ENCODE measurements at regions not wholly inside any gene's neighbourhood (a gene's known extent, or its start where the extent isn't known, plus 50 kb on each side); places are given as distances from the start of the nearest gene placed in this dataset.

DNA sequence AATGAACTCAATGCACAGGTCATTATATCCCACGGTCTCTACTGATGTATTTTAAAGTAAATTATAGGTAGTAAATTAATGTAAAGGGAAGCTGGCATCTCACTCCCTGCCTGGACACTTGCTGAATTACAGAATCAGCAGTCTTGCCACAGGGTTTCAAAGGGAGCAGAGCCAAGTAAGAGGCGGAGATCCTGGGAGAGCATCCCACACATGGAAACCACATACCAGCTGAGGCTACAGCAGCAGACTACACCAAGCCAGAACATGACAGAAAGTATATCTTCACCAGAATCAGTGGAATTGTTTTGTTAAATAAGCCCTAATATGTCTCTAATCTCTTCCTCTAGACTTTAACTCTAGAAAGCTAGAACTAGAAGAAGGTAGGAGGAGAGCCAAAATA is 1689.2 kb upstream of the WWC1 start:
- Histone ChIP-seq H3K4me3 (ENCODE audit: low read depth, low read length) (no peak overlapping the region), H3K27me3 (ENCODE audit: control insufficient read depth, insufficient read depth, low read length) (no peaks in the 10 kb centered on the region), H3K36me3 (ENCODE audit: control insufficient read depth, insufficient read depth, low read length) (no peaks in the 10 kb centered on the region)
- TF ChIP-seq, protein P1, sequence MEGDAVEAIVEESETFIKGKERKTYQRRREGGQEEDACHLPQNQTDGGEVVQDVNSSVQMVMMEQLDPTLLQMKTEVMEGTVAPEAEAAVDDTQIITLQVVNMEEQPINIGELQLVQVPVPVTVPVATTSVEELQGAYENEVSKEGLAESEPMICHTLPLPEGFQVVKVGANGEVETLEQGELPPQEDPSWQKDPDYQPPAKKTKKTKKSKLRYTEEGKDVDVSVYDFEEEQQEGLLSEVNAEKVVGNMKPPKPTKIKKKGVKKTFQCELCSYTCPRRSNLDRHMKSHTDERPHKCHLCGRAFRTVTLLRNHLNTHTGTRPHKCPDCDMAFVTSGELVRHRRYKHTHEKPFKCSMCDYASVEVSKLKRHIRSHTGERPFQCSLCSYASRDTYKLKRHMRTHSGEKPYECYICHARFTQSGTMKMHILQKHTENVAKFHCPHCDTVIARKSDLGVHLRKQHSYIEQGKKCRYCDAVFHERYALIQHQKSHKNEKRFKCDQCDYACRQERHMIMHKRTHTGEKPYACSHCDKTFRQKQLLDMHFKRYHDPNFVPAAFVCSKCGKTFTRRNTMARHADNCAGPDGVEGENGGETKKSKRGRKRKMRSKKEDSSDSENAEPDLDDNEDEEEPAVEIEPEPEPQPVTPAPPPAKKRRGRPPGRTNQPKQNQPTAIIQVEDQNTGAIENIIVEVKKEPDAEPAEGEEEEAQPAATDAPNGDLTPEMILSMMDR (IDR thresholded peaks at IDR 0.05; ENCODE audit: insufficient read depth, low read length, poor library complexity, severe bottlenecking) = no peak
- DNase-seq (ENCODE audit: low read depth) = no peak

DNA sequence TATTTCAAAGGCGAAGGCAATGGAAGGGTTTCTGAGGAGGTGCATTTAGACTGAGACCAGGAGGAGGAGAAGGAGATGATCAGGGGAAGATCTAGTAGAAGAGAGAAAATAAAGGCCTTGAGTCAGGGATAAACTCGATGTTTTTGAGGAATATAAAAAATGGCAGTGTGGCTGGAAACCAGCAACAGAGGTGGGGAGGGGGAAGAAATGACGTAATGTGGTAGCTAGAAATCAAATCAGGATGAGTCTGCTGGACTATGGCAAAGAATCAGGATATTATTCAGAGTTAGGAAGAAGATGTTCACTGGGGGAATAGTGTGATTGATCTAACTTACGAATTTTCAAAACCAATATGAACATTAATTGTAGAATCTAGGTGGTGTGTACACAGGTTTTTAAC is 1673.9 kb upstream of the WWC1 start:
- TF ChIP-seq, protein P1 (IDR thresholded peaks at IDR 0.05; ENCODE audit: insufficient read depth, low read length, poor library complexity, severe bottlenecking) = no peak
- H3K27me3 ChIP-seq (ENCODE audit: control insufficient read depth, insufficient read depth, low read length) = no peaks in the 10 kb centered on the region

DNA sequence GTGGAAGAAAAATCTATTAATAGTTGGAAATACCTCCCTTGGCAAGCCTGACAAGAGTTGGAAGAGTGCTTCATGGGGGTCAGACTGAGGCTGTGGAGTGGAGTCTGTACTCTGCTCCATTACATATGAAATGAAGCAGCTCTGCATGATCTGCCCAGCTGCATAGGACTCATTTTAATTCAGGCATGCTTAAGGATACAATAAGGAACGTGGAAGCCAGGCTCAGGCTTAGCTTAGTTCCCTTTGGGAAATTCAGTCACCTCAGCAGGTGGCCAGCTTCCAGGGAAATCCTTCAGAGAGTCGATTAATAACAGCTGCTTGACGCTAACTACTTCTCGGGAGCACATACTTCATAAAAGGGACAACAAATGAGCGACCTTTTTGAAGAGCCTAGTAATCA is 1672.9 kb upstream of the WWC1 start:
- no peak for DNase-seq (ENCODE audit: low read depth)
- H3K4me3 ChIP-seq (ENCODE audit: low read depth, low read length) = no peak overlapping the region
- TF ChIP-seq, protein P1 (IDR thresholded peaks at IDR 0.05; ENCODE audit: insufficient read depth, low read length, poor library complexity, severe bottlenecking) = no peak
- no peaks in the 10 kb centered on the region for H3K36me3 ChIP-seq (ENCODE audit: control insufficient read depth, insufficient read depth, low read length)
- no peaks in the 10 kb centered on the region for H3K27me3 ChIP-seq (ENCODE audit: control insufficient read depth, insufficient read depth, low read length)

More for the DNA sequence above, 1673.9 kb upstream of the WWC1 start:
- H3K4me3 ChIP-seq (ENCODE audit: low read depth, low read length) = no peak overlapping the region
- DNase-seq (ENCODE audit: low read depth) = no peak
- H3K36me3 ChIP-seq (ENCODE audit: control insufficient read depth, insufficient read depth, low read length) = no peaks in the 10 kb centered on the region

DNA sequence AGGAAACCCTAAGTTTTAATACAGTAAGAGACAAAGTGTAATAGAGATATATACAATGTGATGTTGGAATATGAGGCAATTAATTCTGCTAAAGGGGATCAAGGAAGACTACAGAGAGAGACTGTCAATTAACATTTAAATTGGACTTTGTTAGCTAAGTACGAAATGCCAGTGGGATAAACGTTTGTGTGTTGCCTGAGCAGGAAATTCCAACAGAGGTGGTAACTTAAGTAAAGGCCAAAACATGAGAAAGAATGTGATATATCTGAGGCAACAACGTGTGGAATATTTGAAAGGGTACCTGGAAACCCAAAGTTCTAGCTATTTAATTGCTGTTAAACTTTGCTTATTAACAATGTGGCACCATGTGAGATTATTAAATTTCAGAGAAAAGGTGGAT is 1666.9 kb upstream of the WWC1 start:
- no peaks in the 10 kb centered on the region for H3K27me3 ChIP-seq (ENCODE audit: control insufficient read depth, insufficient read depth, low read length)
- no peak for DNase-seq (ENCODE audit: low read depth)
- TF ChIP-seq, protein P1 (IDR thresholded peaks at IDR 0.05; ENCODE audit: insufficient read depth, low read length, poor library complexity, severe bottlenecking) = no peak
- H3K4me3 ChIP-seq (ENCODE audit: low read depth, low read length) = no peak overlapping the region
- no peaks in the 10 kb centered on the region for H3K36me3 ChIP-seq (ENCODE audit: control insufficient read depth, insufficient read depth, low read length)

DNA sequence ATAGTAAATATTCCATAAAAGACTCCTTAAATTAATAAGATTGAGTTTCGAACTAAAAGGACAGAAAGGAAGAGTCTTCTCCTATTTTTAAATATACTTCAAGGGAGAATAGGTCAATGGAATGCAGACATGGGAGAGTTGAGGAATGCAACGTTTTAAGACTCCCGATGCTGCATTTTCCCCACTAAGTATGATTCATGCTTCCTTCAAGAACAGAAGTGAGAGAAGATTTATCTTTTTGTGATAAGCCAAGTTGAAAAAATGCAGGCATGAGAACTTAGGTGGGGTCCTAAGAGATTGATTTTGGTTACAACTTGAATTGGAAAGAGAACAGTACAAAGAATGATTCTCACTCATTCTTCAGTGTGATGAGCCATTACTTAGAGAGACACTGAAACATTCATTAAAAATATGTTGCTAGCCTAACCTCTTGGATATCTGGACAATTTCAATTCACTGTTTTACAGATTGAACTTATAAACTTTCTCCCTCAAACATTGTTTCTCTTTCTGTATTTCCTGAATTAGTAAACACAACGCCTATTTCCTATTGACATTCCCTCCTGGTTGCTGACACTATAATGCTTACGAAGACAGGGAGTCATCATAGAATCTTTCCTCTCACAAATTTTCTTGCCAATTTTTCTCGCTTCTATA is 1666.1 kb upstream of the WWC1 start:
- Histone ChIP-seq H3K36me3 (ENCODE audit: control insufficient read depth, insufficient read depth, low read length) (no peaks in the 10 kb centered on the region), H3K27me3 (ENCODE audit: control insufficient read depth, insufficient read depth, low read length) (no peaks in the 10 kb centered on the region), H3K4me3 (ENCODE audit: low read depth, low read length) (no peak overlapping the region)
- DNase-seq (ENCODE audit: low read depth) = peak; percentile 54
- TF ChIP-seq, protein P1 (IDR thresholded peaks at IDR 0.05; ENCODE audit: insufficient read depth, low read length, poor library complexity, severe bottlenecking) = no peak

DNA sequence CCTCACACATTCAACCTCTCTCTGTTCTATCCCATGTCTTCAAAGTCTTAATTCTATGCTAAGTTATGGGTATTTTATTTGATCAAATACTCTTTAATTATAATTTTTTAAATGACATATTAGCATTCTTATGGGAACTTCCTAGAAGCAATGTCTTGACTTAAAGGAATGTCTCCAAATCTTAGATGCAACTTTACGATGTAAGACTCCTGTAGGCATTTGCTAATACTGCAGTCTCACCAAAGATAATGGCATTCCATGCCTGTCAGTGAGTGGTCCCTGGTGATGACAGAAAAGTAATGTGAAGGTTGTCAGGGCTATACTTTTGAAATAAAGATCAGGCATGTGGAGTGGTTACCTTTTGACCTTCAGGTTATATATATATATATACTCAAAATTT is 1654.2 kb upstream of the WWC1 start:
- no peak for DNase-seq (ENCODE audit: low read depth)
- no peaks in the 10 kb centered on the region for H3K27me3 ChIP-seq (ENCODE audit: control insufficient read depth, insufficient read depth, low read length)
- no peaks in the 10 kb centered on the region for H3K36me3 ChIP-seq (ENCODE audit: control insufficient read depth, insufficient read depth, low read length)
- H3K4me3 ChIP-seq (ENCODE audit: low read depth, low read length) = no peak overlapping the region
- TF ChIP-seq, protein P1 (IDR thresholded peaks at IDR 0.05; ENCODE audit: insufficient read depth, low read length, poor library complexity, severe bottlenecking) = no peak

Measured in kidney epithelial cell (primary cell).